ENCODE measurements at regions not wholly inside any gene's neighbourhood (a gene's known extent, or its start where the extent isn't known, plus 50 kb on each side); places are given as distances from the start of the nearest gene placed in this dataset.

- Histone ChIP-seq H3K4me3 (no peak overlapping the region), H3K4me1 (no peaks in the 10 kb centered on the region), H3K36me3 (no peaks in the 10 kb centered on the region), H3K27me3 (no peaks in the 10 kb centered on the region), H3K9me3 (no peaks in the 10 kb centered on the region), H3K27ac (no peak overlapping the region)
- no CpG with 5 or more reads among the region's 1 CpG for WGBS
- no peak for DNase-seq (ENCODE audit: low spot score in 2 of 2)
- TF ChIP-seq CTCF (IDR thresholded peaks at IDR 0.05) (no peak), EP300 (IDR thresholded peaks at IDR 0.05) (no peak), POLR2AphosphoS5 (IDR thresholded peaks at IDR 0.05) (no peak), POLR2A (IDR thresholded peaks at IDR 0.05) (no peak)
Measured at GRCh38 chrY:15554991-15555390, 1030.7 kb downstream of the NLGN4Y start.

GRCh38 chrY:15559169-15559568 lies 1034.8 kb downstream of the NLGN4Y start:
- no peak for DNase-seq (ENCODE audit: low spot score in 2 of 2)
- H3K9me3 ChIP-seq, result no peaks in the 10 kb centered on the region
- no peak overlapping the region for H3K27ac ChIP-seq
- TF ChIP-seq POLR2A (IDR thresholded peaks at IDR 0.05) (no peak), POLR2AphosphoS5 (IDR thresholded peaks at IDR 0.05) (no peak), EP300 (IDR thresholded peaks at IDR 0.05) (no peak), CTCF (IDR thresholded peaks at IDR 0.05) (no peak)
- H3K27me3 ChIP-seq, result no peaks in the 10 kb centered on the region
- no peaks in the 10 kb centered on the region for H3K36me3 ChIP-seq
- H3K4me1 ChIP-seq, result no peaks in the 10 kb centered on the region
- H3K4me3 ChIP-seq, result no peak overlapping the region

GRCh38 chrY:15560840-15561239 lies 1036.5 kb downstream of the NLGN4Y start:
- Histone ChIP-seq H3K4me1 (no peaks in the 10 kb centered on the region), H3K36me3 (no peaks in the 10 kb centered on the region), H3K9me3 (no peaks in the 10 kb centered on the region), H3K27me3 (no peaks in the 10 kb centered on the region), H3K27ac (no peak overlapping the region), H3K4me3 (no peak overlapping the region)
- no CpG with 5 or more reads among the region's 3 CpGs for WGBS
- no peak for DNase-seq (ENCODE audit: low spot score in 2 of 2)
- TF ChIP-seq EP300 (IDR thresholded peaks at IDR 0.05) (no peak), POLR2AphosphoS5 (IDR thresholded peaks at IDR 0.05) (no peak), POLR2A (IDR thresholded peaks at IDR 0.05) (no peak), CTCF (IDR thresholded peaks at IDR 0.05) (no peak)

- Histone ChIP-seq H3K36me3 (no peaks in the 10 kb centered on the region), H3K27ac (no peak overlapping the region), H3K4me3 (no peak overlapping the region), H3K27me3 (no peaks in the 10 kb centered on the region), H3K9me3 (no peaks in the 10 kb centered on the region), H3K4me1 (no peaks in the 10 kb centered on the region)
- TF ChIP-seq CTCF (IDR thresholded peaks at IDR 0.05) (no peak), POLR2AphosphoS5 (IDR thresholded peaks at IDR 0.05) (no peak)
- no peak for DNase-seq (ENCODE audit: low spot score in 2 of 2)
- no CpG with 5 or more reads among the region's 5 CpGs for WGBS
Measured at GRCh38 chrY:15561501-15562289, 1037.4 kb downstream of the NLGN4Y start.

GRCh38 chrY:15577886-15578285 lies 1053.6 kb downstream of the NLGN4Y start:
- Histone ChIP-seq H3K27me3 (no peaks in the 10 kb centered on the region), H3K36me3 (no peaks in the 10 kb centered on the region), H3K27ac (no peak overlapping the region), H3K4me3 (no peak overlapping the region), H3K4me1 (no peaks in the 10 kb centered on the region), H3K9me3 (no peaks in the 10 kb centered on the region)
- TF ChIP-seq CTCF (IDR thresholded peaks at IDR 0.05) (no peak), POLR2AphosphoS5 (IDR thresholded peaks at IDR 0.05) (no peak), EP300 (IDR thresholded peaks at IDR 0.05) (no peak), POLR2A (IDR thresholded peaks at IDR 0.05) (no peak)
- DNase-seq (ENCODE audit: low spot score in 2 of 2), result no peak
- no CpG with 5 or more reads among the region's 1 CpG for WGBS

Data from suprapubic skin (tissue), 4 donors.